NB4 (cell line): ENCODE measurements at regions not wholly inside any gene's neighbourhood (a gene's known extent, or its start where the extent isn't known, plus 50 kb on each side); places are given as distances from the start of the nearest gene placed in this dataset.

Experiments
- MYC ChIP-seq: IDR thresholded peaks from 2 replicates; pipeline ENCODE4 v1.6.1; 2011; ENCODE audit warnings: low read depth, low read length
- POLR2A ChIP-seq: IDR thresholded peaks from 2 replicates; pipeline ENCODE4 v1.6.1; 2011; ENCODE audit warnings: mild to moderate bottlenecking; ENCODE audit not compliant: insufficient read length; ENCODE audit errors: extremely low read depth
- TF ChIP-seq, protein P1 (sequence below): IDR thresholded peaks from one replicate; pipeline ENCODE4 v1.5.1; 2012; ENCODE audit warnings: low read depth, low read length
- TF ChIP-seq, protein P2 (sequence below): IDR thresholded peaks from 2 replicates; pipeline ENCODE4 v1.6.1; 2011; ENCODE audit warnings: low read depth, low read length

DNA sequence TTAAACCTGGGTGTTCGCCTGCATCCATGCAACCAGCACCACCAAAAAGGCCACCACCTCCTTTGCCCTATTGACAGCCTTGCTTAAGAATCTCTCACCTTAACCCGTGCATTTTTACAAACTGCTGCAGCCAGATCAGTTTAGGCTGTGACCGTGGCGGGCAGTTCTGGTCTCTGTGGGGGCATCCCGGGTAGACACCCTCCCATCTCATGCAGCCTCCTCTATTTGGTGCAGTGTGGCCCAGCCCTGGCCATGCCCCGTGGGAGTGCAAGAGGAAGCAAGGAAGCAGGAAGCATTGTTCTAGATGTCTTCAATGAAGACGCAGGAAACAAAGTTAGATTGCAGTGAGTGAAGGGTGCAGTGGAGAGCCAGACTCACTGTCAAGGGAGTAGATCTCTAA, 108.8 kb upstream of the MVB12B start:
- TF ChIP-seq POLR2A: no peak
- TF ChIP-seq, protein P1, sequence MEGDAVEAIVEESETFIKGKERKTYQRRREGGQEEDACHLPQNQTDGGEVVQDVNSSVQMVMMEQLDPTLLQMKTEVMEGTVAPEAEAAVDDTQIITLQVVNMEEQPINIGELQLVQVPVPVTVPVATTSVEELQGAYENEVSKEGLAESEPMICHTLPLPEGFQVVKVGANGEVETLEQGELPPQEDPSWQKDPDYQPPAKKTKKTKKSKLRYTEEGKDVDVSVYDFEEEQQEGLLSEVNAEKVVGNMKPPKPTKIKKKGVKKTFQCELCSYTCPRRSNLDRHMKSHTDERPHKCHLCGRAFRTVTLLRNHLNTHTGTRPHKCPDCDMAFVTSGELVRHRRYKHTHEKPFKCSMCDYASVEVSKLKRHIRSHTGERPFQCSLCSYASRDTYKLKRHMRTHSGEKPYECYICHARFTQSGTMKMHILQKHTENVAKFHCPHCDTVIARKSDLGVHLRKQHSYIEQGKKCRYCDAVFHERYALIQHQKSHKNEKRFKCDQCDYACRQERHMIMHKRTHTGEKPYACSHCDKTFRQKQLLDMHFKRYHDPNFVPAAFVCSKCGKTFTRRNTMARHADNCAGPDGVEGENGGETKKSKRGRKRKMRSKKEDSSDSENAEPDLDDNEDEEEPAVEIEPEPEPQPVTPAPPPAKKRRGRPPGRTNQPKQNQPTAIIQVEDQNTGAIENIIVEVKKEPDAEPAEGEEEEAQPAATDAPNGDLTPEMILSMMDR: no peak
- TF ChIP-seq MYC: no peak
- TF ChIP-seq, protein P2, sequence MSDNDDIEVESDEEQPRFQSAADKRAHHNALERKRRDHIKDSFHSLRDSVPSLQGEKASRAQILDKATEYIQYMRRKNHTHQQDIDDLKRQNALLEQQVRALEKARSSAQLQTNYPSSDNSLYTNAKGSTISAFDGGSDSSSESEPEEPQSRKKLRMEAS: no peak
